GM12878 (cell line): ENCODE measurements at regions not wholly inside any gene's neighbourhood (a gene's known extent, or its start where the extent isn't known, plus 50 kb on each side); places are given as distances from the start of the nearest gene placed in this dataset.

Experiments used
- BRCA1 ChIP-seq: IDR thresholded peaks from 2 replicates; pipeline ENCODE4 v1.6.1; 2011; ENCODE audit warnings: low read depth, low read length, improper control_type of control experiment
- MXI1 ChIP-seq: fragments of 150-350 bp; IDR thresholded peaks from 2 replicates; pipeline ENCODE4 v1.6.1; 2011; ENCODE audit warnings: low read depth, mild to moderate bottlenecking, inconsistent platforms, low read length, improper control_type of control experiment
- NFYB ChIP-seq: IDR thresholded peaks from 2 replicates; pipeline ENCODE4 v1.6.1; 2011; ENCODE audit warnings: low read depth, mild to moderate bottlenecking, low read length, improper control_type of control experiment, moderate library complexity; ENCODE audit not compliant: insufficient read depth
- POLR2AphosphoS5 ChIP-seq: IDR thresholded peaks from 2 replicates; pipeline ENCODE4 v1.6.1; 2011; ENCODE audit warnings: mild to moderate bottlenecking, low read length, inconsistent platforms
- SP1 ChIP-seq: IDR thresholded peaks from one replicate; pipeline ENCODE4 v1.6.1; 2011; ENCODE audit warnings: low read depth, low read length
- SREBF1 ChIP-seq: IDR thresholded peaks from 2 replicates; pipeline ENCODE4 v1.6.1; 2012; ENCODE audit warnings: mild to moderate bottlenecking, low read length
- TF ChIP-seq, protein P1 (sequence below), 3 experiments: IDR thresholded peaks in 2 of 3; conservative IDR thresholded peaks in 1 of 3; 2 replicates each; pipeline ENCODE4 v1.5.1; 2011; ENCODE audit warnings: low read depth in 3 of 3, low read length in 3 of 3, mild to moderate bottlenecking in 3 of 3, control low read depth in 2 of 3, moderate library complexity in 2 of 3, inconsistent platforms in 1 of 3, mixed read lengths in 1 of 3; ENCODE audit not compliant: control insufficient read depth in 2 of 3, insufficient read depth in 1 of 3; ENCODE audit errors: extremely low read depth in 1 of 3
- TF ChIP-seq, protein P2 (sequence below): fragments of 450-650 bp; formaldehyde crosslinking; IDR thresholded peaks from 2 replicates; pipeline ENCODE4 v1.4.0; 2020; ENCODE audit warnings: mild to moderate bottlenecking, moderate library complexity

DNA sequence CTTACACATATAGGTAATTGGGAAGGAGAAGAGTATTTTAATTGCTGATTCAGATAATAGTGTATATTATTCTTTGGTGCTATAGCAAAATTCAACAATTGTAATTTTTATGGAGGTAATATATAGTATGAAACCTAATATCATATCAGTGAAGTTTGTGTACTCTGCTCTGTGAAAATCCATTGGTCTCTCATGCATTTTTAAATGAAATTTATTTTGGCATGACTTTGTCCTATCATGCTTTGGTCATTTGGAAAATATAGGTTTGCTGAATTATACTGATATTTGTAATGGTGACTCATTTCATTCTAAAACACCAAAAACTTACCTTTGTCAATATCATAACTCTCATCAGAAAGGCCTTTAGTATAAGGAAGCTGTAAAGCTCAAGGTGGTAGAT is 962.0 kb upstream of the NOVA1 start:
- TF ChIP-seq, protein P1, sequence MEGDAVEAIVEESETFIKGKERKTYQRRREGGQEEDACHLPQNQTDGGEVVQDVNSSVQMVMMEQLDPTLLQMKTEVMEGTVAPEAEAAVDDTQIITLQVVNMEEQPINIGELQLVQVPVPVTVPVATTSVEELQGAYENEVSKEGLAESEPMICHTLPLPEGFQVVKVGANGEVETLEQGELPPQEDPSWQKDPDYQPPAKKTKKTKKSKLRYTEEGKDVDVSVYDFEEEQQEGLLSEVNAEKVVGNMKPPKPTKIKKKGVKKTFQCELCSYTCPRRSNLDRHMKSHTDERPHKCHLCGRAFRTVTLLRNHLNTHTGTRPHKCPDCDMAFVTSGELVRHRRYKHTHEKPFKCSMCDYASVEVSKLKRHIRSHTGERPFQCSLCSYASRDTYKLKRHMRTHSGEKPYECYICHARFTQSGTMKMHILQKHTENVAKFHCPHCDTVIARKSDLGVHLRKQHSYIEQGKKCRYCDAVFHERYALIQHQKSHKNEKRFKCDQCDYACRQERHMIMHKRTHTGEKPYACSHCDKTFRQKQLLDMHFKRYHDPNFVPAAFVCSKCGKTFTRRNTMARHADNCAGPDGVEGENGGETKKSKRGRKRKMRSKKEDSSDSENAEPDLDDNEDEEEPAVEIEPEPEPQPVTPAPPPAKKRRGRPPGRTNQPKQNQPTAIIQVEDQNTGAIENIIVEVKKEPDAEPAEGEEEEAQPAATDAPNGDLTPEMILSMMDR (IDR thresholded peaks at IDR 0.05 in 2 of 3, conservative IDR thresholded peaks at IDR 0.05 in 1 of 3; ENCODE audit: control insufficient read depth in 2 of 3, extremely low read depth in 1 of 3, insufficient read depth in 1 of 3, low read depth in 3 of 3, low read length in 3 of 3), result no peak
- TF ChIP-seq, protein P2, sequence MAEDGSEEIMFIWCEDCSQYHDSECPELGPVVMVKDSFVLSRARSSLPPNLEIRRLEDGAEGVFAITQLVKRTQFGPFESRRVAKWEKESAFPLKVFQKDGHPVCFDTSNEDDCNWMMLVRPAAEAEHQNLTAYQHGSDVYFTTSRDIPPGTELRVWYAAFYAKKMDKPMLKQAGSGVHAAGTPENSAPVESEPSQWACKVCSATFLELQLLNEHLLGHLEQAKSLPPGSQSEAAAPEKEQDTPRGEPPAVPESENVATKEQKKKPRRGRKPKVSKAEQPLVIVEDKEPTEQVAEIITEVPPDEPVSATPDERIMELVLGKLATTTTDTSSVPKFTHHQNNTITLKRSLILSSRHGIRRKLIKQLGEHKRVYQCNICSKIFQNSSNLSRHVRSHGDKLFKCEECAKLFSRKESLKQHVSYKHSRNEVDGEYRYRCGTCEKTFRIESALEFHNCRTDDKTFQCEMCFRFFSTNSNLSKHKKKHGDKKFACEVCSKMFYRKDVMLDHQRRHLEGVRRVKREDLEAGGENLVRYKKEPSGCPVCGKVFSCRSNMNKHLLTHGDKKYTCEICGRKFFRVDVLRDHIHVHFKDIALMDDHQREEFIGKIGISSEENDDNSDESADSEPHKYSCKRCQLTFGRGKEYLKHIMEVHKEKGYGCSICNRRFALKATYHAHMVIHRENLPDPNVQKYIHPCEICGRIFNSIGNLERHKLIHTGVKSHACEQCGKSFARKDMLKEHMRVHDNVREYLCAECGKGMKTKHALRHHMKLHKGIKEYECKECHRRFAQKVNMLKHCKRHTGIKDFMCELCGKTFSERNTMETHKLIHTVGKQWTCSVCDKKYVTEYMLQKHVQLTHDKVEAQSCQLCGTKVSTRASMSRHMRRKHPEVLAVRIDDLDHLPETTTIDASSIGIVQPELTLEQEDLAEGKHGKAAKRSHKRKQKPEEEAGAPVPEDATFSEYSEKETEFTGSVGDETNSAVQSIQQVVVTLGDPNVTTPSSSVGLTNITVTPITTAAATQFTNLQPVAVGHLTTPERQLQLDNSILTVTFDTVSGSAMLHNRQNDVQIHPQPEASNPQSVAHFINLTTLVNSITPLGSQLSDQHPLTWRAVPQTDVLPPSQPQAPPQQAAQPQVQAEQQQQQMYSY (CRISPR knock-in tag), result no peak
- TF ChIP-seq MXI1 (no peak), SP1 (no peak), BRCA1 (no peak), POLR2AphosphoS5 (no peak), SREBF1 (no peak), NFYB (no peak)
